ENCODE measurements at regions not wholly inside any gene's neighbourhood (a gene's known extent, or its start where the extent isn't known, plus 50 kb on each side); places are given as distances from the start of the nearest gene placed in this dataset.

DNA sequence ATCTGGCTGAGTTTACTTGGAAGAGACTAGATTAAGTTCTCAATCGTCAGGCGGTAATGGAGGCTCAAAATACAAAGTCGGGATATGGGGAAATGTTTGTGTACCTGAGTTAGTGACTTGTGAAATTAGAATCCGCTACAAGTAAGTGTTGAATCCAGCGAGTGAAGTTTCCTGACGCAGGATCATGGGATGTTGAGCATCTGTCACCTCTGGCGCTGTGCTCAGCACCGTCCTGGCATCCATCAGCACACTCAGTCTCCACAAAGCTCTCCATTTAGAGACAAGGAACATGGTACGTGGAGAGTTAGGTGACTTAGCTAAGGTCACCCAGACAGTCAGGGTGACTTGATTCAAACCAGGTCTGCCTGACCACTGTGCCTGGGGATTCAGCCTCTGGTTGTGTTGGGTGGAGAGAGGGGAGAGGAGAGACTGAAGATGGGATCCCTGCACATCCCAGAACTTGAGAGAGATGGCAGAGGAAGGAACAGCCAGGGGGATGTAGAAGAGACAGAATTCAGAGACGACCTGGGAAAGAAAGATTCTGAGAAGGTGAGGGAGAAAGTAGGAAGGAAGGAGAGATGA lies 251.2 kb downstream of the ACKR3 start:
- no peak for TF ChIP-seq POLR2AphosphoS5 (IDR thresholded peaks at IDR 0.05)
- TF ChIP-seq, protein P1, sequence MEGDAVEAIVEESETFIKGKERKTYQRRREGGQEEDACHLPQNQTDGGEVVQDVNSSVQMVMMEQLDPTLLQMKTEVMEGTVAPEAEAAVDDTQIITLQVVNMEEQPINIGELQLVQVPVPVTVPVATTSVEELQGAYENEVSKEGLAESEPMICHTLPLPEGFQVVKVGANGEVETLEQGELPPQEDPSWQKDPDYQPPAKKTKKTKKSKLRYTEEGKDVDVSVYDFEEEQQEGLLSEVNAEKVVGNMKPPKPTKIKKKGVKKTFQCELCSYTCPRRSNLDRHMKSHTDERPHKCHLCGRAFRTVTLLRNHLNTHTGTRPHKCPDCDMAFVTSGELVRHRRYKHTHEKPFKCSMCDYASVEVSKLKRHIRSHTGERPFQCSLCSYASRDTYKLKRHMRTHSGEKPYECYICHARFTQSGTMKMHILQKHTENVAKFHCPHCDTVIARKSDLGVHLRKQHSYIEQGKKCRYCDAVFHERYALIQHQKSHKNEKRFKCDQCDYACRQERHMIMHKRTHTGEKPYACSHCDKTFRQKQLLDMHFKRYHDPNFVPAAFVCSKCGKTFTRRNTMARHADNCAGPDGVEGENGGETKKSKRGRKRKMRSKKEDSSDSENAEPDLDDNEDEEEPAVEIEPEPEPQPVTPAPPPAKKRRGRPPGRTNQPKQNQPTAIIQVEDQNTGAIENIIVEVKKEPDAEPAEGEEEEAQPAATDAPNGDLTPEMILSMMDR (IDR thresholded peaks at IDR 0.05): no peak
